SK-N-SH treated with all-trans-retinoic acid at 6 μM for 48 hours (cell line): ENCODE measurements at regions not wholly inside any gene's neighbourhood (a gene's known extent, or its start where the extent isn't known, plus 50 kb on each side); places are given as distances from the start of the nearest gene placed in this dataset.

ENCODE experiments used
- ISL1 ChIP-seq: fragments of 250-450 bp; sonication (Bioruptor Pico); IDR thresholded peaks from 2 replicates; pipeline ENCODE4 v2.1.2; 2022; ENCODE audit warnings: mild to moderate bottlenecking, moderate library complexity
- OSR1 ChIP-seq: fragments of 250-450 bp; sonication (Bioruptor Pico); IDR thresholded peaks from 2 replicates; pipeline ENCODE4 v1.8.0; 2022; ENCODE audit warnings: moderate library complexity, mild to moderate bottlenecking, inconsistent platforms
- TSHZ2 ChIP-seq: fragments of 250-450 bp; sonication (Bioruptor Pico); IDR thresholded peaks from 2 replicates; pipeline ENCODE4 v1.5.0; 2020; ENCODE audit warnings: mild to moderate bottlenecking, moderate library complexity
- TF ChIP-seq, protein P1 (sequence below): fragments of 250-450 bp; sonication (Bioruptor Pico); IDR thresholded peaks from 2 replicates; pipeline ENCODE4 v1.8.0; 2020; ENCODE audit warnings: mild to moderate bottlenecking, moderate library complexity, borderline replicate concordance
- TF ChIP-seq, protein P2 (sequence below): fragments of 250-450 bp; sonication (Bioruptor Pico); IDR thresholded peaks from 2 replicates; pipeline ENCODE4 v1.5.1; 2020; ENCODE audit warnings: low read depth, mild to moderate bottlenecking, moderate library complexity
- TF ChIP-seq, protein P3 (sequence below): fragments of 250-450 bp; sonication (Bioruptor Pico); IDR thresholded peaks from 2 replicates; pipeline ENCODE4 v1.8.0; 2021; ENCODE audit warnings: low read depth, mild to moderate bottlenecking, moderate library complexity, borderline replicate concordance

GRCh38 chr15:69544365-69545113 is 91.9 kb downstream of the RPLP1 start:
- no peak for TF ChIP-seq TSHZ2 (CRISPR knock-in tag)
- TF ChIP-seq, protein P1, sequence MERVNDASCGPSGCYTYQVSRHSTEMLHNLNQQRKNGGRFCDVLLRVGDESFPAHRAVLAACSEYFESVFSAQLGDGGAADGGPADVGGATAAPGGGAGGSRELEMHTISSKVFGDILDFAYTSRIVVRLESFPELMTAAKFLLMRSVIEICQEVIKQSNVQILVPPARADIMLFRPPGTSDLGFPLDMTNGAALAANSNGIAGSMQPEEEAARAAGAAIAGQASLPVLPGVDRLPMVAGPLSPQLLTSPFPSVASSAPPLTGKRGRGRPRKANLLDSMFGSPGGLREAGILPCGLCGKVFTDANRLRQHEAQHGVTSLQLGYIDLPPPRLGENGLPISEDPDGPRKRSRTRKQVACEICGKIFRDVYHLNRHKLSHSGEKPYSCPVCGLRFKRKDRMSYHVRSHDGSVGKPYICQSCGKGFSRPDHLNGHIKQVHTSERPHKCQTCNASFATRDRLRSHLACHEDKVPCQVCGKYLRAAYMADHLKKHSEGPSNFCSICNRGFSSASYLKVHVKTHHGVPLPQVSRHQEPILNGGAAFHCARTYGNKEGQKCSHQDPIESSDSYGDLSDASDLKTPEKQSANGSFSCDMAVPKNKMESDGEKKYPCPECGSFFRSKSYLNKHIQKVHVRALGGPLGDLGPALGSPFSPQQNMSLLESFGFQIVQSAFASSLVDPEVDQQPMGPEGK (CRISPR knock-in tag) = no peak
- TF ChIP-seq, protein P2, sequence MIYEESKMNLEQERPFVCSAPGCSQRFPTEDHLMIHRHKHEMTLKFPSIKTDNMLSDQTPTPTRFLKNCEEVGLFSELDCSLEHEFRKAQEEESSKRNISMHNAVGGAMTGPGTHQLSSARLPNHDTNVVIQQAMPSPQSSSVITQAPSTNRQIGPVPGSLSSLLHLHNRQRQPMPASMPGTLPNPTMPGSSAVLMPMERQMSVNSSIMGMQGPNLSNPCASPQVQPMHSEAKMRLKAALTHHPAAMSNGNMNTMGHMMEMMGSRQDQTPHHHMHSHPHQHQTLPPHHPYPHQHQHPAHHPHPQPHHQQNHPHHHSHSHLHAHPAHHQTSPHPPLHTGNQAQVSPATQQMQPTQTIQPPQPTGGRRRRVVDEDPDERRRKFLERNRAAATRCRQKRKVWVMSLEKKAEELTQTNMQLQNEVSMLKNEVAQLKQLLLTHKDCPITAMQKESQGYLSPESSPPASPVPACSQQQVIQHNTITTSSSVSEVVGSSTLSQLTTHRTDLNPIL (CRISPR knock-in tag) = no peak
- TF ChIP-seq, protein P3, sequence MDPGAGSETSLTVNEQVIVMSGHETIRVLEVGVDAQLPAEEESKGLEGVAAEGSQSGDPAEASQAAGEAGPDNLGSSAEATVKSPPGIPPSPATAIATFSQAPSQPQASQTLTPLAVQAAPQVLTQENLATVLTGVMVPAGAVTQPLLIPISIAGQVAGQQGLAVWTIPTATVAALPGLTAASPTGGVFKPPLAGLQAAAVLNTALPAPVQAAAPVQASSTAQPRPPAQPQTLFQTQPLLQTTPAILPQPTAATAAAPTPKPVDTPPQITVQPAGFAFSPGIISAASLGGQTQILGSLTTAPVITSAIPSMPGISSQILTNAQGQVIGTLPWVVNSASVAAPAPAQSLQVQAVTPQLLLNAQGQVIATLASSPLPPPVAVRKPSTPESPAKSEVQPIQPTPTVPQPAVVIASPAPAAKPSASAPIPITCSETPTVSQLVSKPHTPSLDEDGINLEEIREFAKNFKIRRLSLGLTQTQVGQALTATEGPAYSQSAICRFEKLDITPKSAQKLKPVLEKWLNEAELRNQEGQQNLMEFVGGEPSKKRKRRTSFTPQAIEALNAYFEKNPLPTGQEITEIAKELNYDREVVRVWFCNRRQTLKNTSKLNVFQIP (CRISPR knock-in tag) = no peak
- no peak for TF ChIP-seq ISL1
- TF ChIP-seq OSR1 = no peak
